ENCODE measurements at regions not wholly inside any gene's neighbourhood (a gene's known extent, or its start where the extent isn't known, plus 50 kb on each side); places are given as distances from the start of the nearest gene placed in this dataset.

DNA sequence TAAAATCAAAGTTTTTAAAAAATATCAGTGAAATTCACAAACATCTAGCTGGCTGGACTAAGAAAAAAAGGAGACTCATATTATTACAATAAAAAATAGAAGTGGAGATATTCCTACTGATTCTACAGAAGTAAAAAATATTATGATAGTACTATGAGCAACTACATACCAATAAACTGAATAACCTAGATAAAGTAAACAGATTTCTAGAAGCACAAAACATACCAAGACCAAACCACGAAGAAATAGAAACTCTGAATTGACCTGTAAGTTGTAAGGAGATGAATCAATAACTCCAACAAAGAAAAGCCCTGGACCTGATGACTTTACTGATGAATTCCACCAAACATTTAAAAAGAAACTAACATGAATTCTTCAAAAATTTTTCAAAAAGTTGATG is 867.3 kb downstream of the PCDH18 start:
- H3K36me3 ChIP-seq (ENCODE audit: control insufficient read depth in 1 of 2, insufficient read depth in 2 of 2, low read length in 2 of 2), result no peaks in the 10 kb centered on the region
- H3K4me1 ChIP-seq (ENCODE audit: control insufficient read depth in 1 of 2, insufficient read depth in 2 of 2, low read length in 2 of 2), result no peaks in the 10 kb centered on the region
- no peak overlapping the region for H3K27ac ChIP-seq (ENCODE audit: low read depth, low read length)
- DNase-seq (ENCODE audit: low read depth, low spot score) (no peak), ATAC-seq (no peak)
- no peak overlapping the region for H2AFZ ChIP-seq (ENCODE audit: low read depth, low read length, poor library complexity, severe bottlenecking)
- H3K4me2 ChIP-seq (ENCODE audit: low read length), result no peak overlapping the region
- H3K9ac ChIP-seq (ENCODE audit: low read length), result no peak overlapping the region
- no peaks in the 10 kb centered on the region for H3K9me2 ChIP-seq (ENCODE audit: insufficient read depth)
- no peaks in the 10 kb centered on the region for H4K20me1 ChIP-seq (ENCODE audit: insufficient read depth)
- POLR2A ChIA-PET, result no interaction called here
- H3K79me2 ChIP-seq (ENCODE audit: insufficient read depth, low read length), result no peaks in the 10 kb centered on the region
- no peak overlapping the region for H3K4me3 ChIP-seq (replicated peaks in 1 of 2; ENCODE audit: low read depth in 1 of 2, low read length in 2 of 2)
- TF ChIP-seq CEBPB (IDR thresholded peaks at IDR 0.05; ENCODE audit: low read depth), result no peak
- TF ChIP-seq POLR2A (IDR thresholded peaks at IDR 0.05; ENCODE audit: borderline replicate concordance, extremely low read depth, insufficient read depth, insufficient read length), result no peak
- no peak for TF ChIP-seq ELF1 (IDR thresholded peaks at IDR 0.05; ENCODE audit: borderline replicate concordance, low read depth)
- no peak for TF ChIP-seq SP1 (IDR thresholded peaks at IDR 0.05; ENCODE audit: low read depth)
- TF ChIP-seq, protein P1, sequence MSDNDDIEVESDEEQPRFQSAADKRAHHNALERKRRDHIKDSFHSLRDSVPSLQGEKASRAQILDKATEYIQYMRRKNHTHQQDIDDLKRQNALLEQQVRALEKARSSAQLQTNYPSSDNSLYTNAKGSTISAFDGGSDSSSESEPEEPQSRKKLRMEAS (IDR thresholded peaks at IDR 0.05), result no peak
- RAD21 ChIA-PET (ENCODE audit: low non-redundant PET in 1 of 2, low total read pairs in 2 of 2, uncharacterized antibody in 2 of 2, unreplicated experiment in 2 of 2), result no interaction called here
- intact Hi-C loops (cut with micrococcal nuclease), result no loop called here
- CTCF ChIA-PET, result no interaction called here
- H3K9me3 ChIP-seq (ENCODE audit: control insufficient read depth in 1 of 2, insufficient read depth in 1 of 2, low read depth in 1 of 2, low read length in 2 of 2), result no peaks in the 10 kb centered on the region
- BruUV-seq (replicated peaks), result no TSS peak
- H3K27me3 ChIP-seq (ENCODE audit: insufficient read depth, low read length), result no peaks in the 10 kb centered on the region

DNA sequence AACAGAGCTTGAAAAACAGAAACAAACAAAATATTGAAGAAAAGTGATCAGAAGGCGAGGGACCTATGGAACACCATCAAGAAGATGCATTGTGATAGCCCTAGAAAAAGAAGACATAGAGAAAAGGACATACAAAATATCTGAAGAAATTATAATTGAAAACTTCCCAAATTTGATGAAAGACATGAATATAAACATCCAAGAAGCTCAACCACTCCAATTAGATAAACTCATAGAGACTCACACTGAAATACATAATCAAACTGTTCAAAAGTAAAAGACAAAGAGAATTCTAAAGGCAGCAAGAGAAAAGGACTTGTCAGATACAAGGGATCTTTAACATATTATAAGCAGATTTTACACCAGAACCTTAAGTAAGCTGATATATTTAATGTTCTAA is 869.8 kb downstream of the PCDH18 start:
- POLR2A ChIA-PET, result no interaction called here
- Histone ChIP-seq H3K4me2 (ENCODE audit: low read length) (no peak overlapping the region), H3K27me3 (ENCODE audit: insufficient read depth, low read length) (no peaks in the 10 kb centered on the region), H2AFZ (ENCODE audit: low read depth, low read length, poor library complexity, severe bottlenecking) (no peak overlapping the region), H3K4me3 (replicated peaks in 1 of 2; ENCODE audit: low read depth in 1 of 2, low read length in 2 of 2) (no peak overlapping the region), H3K9ac (ENCODE audit: low read length) (no peak overlapping the region), H3K27ac (ENCODE audit: low read depth, low read length) (no peak overlapping the region), H3K4me1 (ENCODE audit: control insufficient read depth in 1 of 2, insufficient read depth in 2 of 2, low read length in 2 of 2) (no peaks in the 10 kb centered on the region), H3K36me3 (ENCODE audit: control insufficient read depth in 1 of 2, insufficient read depth in 2 of 2, low read length in 2 of 2) (no peaks in the 10 kb centered on the region), H3K9me3 (ENCODE audit: control insufficient read depth in 1 of 2, insufficient read depth in 1 of 2, low read depth in 1 of 2, low read length in 2 of 2) (no peaks in the 10 kb centered on the region), H3K79me2 (ENCODE audit: insufficient read depth, low read length) (no peaks in the 10 kb centered on the region), H3K9me2 (ENCODE audit: insufficient read depth) (no peaks in the 10 kb centered on the region), H4K20me1 (ENCODE audit: insufficient read depth) (no peaks in the 10 kb centered on the region)
- no peak for ATAC-seq
- TF ChIP-seq CEBPB (IDR thresholded peaks at IDR 0.05; ENCODE audit: low read depth) (no peak), EZH2 (IDR thresholded peaks at IDR 0.05) (no peak), SRF (IDR thresholded peaks at IDR 0.05; ENCODE audit: low read depth) (no peak), JUND (IDR thresholded peaks at IDR 0.05) (no peak)
- CTCF ChIA-PET, result no interaction called here
- no TSS peak for BruUV-seq (replicated peaks)
- intact Hi-C loops (cut with micrococcal nuclease), result no loop called here
- RAD21 ChIA-PET (ENCODE audit: low non-redundant PET in 1 of 2, low total read pairs in 2 of 2, uncharacterized antibody in 2 of 2, unreplicated experiment in 2 of 2), result no interaction called here
- no peak for DNase-seq (ENCODE audit: low read depth, low spot score)

Measured in HCT116 (cell line).